ENCODE measurements at regions not wholly inside any gene's neighbourhood (a gene's known extent, or its start where the extent isn't known, plus 50 kb on each side); places are given as distances from the start of the nearest gene placed in this dataset.

DNA sequence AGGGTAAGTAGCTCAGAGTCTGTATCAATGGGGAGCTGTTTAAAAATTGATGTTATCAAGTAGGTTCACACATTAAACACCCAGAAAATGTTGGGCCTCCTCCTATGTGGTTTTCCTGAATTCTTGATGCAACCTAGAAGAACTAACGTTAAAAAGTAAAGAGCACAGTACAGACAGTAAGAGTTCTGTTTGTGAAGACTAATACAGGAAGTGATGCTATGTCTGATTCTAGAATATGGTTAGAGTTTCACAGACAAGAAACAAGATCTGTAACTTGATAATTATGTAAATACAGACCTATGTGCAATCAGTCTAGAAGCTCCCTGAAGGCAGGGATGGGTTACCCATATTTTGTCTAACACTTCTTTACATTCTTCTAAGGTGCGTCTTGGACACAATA, 214.9 kb upstream of the BTG1 start:
- DNase-seq (ENCODE audit: low spot score), result no peak

DNA sequence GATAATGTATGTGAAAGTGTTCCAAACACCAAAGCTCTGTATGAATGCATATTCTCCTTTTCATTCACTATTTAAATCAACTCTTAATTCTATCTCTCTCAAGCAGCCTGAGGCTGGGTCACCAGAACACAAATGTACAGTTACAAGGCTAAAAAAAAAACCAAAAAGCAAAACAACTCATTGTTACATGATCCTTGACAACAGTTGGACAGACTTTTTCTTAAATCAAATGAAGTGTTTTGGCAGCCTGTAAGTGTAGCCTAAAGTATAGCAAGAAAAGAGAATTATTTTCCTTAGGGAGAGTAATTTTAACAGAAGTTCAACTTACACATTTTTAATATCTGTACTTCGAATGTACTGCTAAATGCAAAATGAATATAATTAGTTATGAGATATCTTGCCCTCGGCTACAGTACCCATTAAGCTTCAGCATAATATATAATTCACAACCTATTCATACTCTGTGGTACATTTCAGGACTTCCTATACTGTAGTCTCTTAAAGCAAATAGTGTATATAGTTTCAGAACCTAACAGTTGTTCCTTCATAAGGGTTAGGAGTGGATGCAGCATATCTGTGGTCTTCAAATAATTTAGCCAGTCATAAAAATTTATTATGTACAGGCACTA, 214.0 kb upstream of the BTG1 start:
- DNase-seq (ENCODE audit: low spot score), result no peak

DNA sequence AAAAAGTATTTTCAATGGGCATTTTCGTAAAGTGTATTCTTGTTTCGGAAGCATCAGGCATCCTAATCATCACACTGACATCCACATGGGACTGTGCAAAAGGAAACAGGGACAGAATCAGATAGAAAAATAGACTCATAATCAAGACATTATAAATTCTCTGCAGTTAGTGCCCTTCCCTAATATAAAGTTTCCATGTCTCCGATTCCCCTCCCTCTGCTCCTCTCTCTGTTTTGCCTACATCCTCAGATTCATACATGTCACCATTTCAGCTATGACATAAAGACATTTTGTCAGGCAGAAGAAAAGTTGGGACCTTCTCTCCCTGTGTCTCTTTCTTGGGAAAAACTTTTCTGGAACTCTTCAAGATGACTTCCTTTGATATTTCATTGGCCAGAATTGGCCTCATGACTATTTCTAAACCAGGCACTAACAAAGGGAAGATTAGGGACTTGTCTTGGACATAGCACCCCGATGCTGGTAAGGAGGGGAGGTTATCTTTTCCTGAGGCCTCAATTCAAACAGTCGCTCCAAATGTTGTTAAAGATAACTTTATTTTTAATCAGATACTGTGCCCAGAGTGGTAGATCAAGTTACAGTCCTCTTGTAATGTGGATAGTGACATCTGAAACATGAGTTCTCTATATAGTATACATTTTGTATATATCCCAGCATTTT, 212.1 kb upstream of the BTG1 start:
- DNase-seq (ENCODE audit: low spot score), result no peak

DNA sequence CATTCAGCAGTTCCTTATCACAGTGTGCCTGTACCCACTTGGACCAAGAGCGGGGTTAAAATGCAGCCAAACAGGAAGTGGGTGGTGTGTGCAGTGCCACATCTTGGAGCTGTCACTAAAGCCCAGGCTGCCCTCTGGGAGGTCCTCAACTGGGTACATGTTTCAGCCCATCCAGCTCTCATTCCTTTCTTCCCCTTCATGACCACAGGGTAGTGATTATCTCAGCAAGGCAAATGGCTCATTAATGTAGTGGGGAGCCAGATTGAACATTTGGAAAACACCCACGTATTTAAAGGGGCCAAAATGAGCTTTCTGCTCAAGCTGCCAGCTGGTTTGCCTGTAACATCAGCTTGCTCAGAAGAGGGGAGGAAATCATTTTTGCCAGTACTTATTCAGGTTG, 210.8 kb upstream of the BTG1 start:
- DNase-seq (ENCODE audit: low spot score), result no peak

- DNase-seq (ENCODE audit: low spot score), result no peak
These were observed 204.0 kb upstream of the BTG1 start for GRCh38 chr12:92349635-92350034.

DNA sequence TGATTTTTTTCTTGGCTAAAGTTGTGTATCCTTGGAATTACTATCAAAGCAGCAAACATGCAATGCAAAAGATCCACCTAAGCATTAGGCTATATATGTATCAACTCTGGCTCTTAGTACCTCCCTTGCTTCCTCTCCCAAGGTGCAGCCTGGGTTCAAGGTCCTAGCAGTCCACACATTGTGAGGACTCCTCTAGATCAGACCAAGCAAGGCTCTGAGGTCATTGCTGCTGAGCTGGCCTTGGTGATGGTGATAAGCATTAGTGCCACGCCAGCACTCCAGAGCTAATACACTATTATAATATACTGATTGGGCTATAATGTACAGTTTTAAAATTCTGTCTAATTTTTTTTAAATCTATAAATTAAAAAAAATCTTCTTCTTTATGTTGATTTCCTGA, 196.9 kb upstream of the BTG1 start:
- DNase-seq (ENCODE audit: low spot score), result no peak

- DNase-seq (ENCODE audit: low spot score), result no peak
These were observed 195.5 kb upstream of the BTG1 start for GRCh38 chr12:92341065-92341668.

DNA sequence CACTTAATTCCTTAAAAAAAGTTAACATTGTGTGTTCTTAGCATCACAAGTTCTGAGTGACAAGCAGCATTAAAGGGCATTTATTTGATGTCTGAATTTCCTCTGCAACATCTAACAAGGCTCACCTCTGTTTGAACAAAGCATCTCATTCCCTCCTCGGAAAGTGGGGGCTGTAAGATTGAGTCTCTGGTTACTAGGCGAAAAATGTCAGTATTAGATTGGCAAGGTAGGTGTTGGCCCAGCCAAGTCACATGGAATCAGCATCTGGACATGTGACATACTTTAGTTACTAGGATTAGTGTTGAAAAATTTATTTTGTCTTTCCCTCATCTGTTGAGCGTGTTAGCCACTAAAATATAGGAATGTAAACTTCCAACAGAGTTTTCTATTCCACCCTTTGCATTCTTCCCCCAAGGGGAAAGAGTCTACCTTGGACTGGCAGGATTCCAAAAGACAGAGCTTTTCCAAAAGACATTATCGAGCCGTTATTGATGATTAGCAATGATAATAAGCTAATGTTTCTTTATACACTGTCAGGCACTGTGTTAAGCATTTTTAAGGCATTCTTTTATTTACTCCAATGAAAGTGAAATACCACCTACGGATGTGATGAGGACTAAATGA, 194.9 kb upstream of the BTG1 start:
- DNase-seq (ENCODE audit: low spot score), result no peak

- DNase-seq (ENCODE audit: low spot score), result no peak
These were observed 194.4 kb upstream of the BTG1 start for GRCh38 chr12:92340003-92340402.

DNA sequence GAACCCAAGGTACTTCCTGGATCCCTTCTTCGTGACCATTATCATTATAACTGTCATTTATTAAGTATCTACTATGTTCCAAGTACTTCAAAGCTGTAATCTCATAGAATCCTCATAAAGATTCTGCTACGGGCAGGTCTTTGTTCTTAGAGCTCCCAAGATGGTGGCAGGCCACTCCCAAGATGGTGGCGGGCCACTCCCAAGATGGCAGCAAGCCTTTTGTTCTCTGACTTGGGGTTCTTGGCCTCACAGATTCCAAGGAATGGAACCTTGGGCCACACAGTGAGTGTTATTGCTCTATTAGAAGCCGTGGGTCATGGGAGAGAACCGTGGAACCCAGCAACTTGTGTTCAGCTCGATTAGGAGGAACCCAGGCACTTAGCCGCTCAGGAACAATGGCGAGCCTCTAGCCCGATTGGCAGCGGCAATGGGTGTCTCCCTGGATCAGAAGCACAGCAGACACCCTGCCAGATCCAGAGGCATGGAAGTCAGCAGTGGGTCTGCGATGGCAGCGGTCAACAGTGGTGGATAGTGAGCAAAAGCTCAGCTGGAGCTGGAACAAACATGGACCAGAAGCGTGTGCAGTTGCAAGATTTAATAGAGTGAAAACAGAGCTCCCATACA, 193.7 kb upstream of the BTG1 start:
- no peak for DNase-seq (ENCODE audit: low spot score)

- DNase-seq (ENCODE audit: low spot score), result no peak
These were observed 193.0 kb upstream of the BTG1 start for GRCh38 chr12:92338671-92339070.

GRCh38 chr12:92338102-92338501, 192.5 kb upstream of the BTG1 start:
- no peak for DNase-seq (ENCODE audit: low spot score)

GRCh38 chr12:92337128-92337527, 191.5 kb upstream of the BTG1 start:
- DNase-seq (ENCODE audit: low spot score), result no peak

DNA sequence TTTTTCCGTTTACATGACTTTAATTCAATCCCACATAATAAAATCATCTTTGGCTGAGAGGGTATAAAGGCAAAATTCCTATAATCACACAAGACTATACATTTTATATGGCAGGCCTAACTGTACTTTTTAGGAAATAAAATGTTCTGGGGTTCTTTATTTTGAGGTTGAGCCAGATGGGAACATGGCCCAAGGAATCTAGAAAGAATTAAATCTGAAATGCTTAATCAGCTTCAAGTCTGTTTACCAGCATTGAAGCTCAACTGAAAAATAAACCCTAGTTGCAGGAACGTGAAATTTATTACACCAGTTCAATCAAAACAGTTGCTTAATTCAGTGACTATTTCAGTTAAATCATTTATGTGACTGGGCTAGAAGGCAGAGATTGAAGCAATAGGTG, 191.0 kb upstream of the BTG1 start:
- DNase-seq (ENCODE audit: low spot score), result no peak

DNA sequence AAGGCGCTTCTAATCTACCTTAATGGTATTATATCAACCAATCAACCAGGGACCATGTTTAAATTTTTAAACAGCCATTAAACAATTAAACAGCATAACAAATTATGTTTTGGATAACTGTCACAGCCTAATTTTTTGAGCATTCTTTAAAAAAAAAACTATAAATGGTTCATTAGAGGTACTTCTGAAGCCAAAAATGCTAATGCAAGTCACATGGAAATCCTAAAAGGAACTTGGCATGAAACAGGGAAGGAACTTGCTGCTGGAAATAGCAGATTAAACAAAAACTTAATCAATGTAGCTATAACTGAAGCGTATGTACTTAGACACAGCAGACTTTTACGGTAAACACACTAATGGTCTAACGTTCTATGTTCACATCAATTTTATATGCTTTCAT, 190.2 kb upstream of the BTG1 start:
- DNase-seq (ENCODE audit: low spot score), result no peak

DNA sequence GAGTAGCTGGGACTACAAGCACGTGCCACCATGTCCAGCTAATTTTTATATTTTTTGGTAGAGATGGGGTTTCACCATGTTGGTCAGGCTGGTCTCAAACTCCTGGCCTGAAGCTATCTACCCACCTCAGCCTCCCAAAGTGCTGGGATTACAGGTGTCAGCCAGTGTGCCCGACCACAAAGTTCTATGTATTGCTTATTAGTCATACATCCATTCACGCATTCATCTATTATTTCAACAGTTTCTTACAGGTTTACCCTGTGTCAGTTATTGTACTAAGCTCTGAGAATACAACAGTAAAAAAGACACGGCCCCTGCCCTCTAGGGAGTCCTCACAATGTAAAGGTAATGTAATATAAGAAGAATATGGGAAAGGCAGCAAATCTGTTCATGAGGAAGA, 188.9 kb upstream of the BTG1 start:
- DNase-seq (ENCODE audit: low spot score), result no peak

GRCh38 chr12:92332552-92332951, 186.9 kb upstream of the BTG1 start:
- no peak for DNase-seq (ENCODE audit: low spot score)

DNA sequence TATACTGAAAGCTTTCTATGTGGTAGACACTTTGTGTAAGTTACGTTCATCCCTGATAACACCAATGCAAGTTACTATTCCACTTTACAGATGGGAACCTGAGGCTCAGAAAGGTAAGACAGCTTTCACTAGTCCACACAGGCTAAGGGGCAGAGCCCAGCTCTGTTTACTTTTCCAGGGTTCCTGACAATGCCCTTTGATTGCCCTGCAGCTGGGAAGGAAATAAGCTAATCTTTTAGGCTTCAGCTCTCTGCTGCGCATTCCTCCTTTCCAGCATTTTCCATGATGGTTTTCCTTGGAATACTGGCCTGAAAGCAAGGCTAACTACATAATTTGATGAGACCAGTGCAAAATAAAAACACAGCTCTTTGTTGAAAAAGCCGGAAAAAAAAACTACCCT, 185.7 kb upstream of the BTG1 start:
- DNase-seq (ENCODE audit: low spot score), result no peak

- DNase-seq (ENCODE audit: low spot score), result no peak
These were observed 185.0 kb upstream of the BTG1 start for GRCh38 chr12:92330654-92331053.

- DNase-seq (ENCODE audit: low spot score), result no peak
These were observed 181.2 kb upstream of the BTG1 start for GRCh38 chr12:92326877-92327276.

GRCh38 chr12:92324849-92325500, 179.3 kb upstream of the BTG1 start:
- DNase-seq (ENCODE audit: low spot score), result no peak

GRCh38 chr12:92312463-92312964, 166.9 kb upstream of the BTG1 start:
- no peak for DNase-seq (ENCODE audit: low spot score)
